Ovary (tissue), 3 donors: ENCODE measurements at regions not wholly inside any gene's neighbourhood (a gene's known extent, or its start where the extent isn't known, plus 50 kb on each side); places are given as distances from the start of the nearest gene placed in this dataset.

Source experiments
- EP300 ChIP-seq: sonication (generic); formaldehyde crosslinking; IDR thresholded peaks from one replicate; pipeline ENCODE4 v1.6.1; 2017; ENCODE audit warnings: antibody characterized with exemption
- POLR2A ChIP-seq: fragments of 450-650 bp; IDR thresholded peaks from one replicate; pipeline ENCODE4 v1.6.1; 2017; ENCODE audit warnings: antibody characterized with exemption, mild to moderate bottlenecking, moderate library complexity
- TF ChIP-seq, protein P1 (sequence below), 3 donors: fragments of 450-650 bp in 2 of 3; fragments of 200-600 bp in 1 of 3; IDR thresholded peaks; one replicate each; pipeline versions ENCODE4 v1.5.1 to v1.8.0; 2016 to 2022; ENCODE audit warnings: antibody characterized with exemption in 3 of 3, mild to moderate bottlenecking in 1 of 3
- donor health status: DM: no; HTN: no; CAD: no.

DNA sequence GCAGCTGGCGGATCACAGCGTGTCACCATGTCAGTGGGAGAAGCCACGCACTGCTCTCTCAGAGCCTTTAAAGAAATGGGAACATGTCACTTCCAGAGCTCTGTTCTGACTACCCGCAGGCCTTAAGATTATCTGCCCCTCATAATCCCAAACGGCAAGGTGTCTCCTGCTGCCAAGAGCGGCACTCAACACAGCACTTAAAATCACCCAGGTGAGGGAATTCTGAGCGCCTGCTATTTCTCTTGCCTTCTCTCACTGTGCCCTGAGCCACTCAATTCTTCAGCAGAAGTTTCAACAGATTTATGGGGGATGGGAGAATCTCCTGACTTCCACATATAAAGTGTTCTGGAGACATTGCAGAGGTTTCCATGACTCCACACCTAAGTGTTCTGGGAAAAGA is 137.9 kb downstream of the LMO4 start:
- TF ChIP-seq POLR2A (no peak), EP300 (no peak)
- TF ChIP-seq, protein P1, sequence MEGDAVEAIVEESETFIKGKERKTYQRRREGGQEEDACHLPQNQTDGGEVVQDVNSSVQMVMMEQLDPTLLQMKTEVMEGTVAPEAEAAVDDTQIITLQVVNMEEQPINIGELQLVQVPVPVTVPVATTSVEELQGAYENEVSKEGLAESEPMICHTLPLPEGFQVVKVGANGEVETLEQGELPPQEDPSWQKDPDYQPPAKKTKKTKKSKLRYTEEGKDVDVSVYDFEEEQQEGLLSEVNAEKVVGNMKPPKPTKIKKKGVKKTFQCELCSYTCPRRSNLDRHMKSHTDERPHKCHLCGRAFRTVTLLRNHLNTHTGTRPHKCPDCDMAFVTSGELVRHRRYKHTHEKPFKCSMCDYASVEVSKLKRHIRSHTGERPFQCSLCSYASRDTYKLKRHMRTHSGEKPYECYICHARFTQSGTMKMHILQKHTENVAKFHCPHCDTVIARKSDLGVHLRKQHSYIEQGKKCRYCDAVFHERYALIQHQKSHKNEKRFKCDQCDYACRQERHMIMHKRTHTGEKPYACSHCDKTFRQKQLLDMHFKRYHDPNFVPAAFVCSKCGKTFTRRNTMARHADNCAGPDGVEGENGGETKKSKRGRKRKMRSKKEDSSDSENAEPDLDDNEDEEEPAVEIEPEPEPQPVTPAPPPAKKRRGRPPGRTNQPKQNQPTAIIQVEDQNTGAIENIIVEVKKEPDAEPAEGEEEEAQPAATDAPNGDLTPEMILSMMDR (IDR thresholded peaks at IDR 0.05), result no peak
